Epithelial cell of proximal tubule (primary cell): ENCODE measurements at regions not wholly inside any gene's neighbourhood (a gene's known extent, or its start where the extent isn't known, plus 50 kb on each side); places are given as distances from the start of the nearest gene placed in this dataset.
"Not testable (repeated sequence)": the region's sequence is repeated elsewhere in the genome, so short reads cannot be mapped to it uniquely, and the experiment has no call there.

Source experiments
- DNase-seq: peaks from one replicate; pipeline ENCODE4 v3.0.0-alpha.2; 2011; ENCODE audit warnings: low read depth
- H3K4me3 ChIP-seq: 2 replicates; pipeline ENCODE4 v1.5.1; 2011; ENCODE audit warnings: low read depth, mild to moderate bottlenecking, low read length
- CTCF ChIP-seq: conservative IDR thresholded peaks from 2 replicates; pipeline ENCODE4 v1.5.1; 2012; ENCODE audit warnings: low read depth, mild to moderate bottlenecking, low read length

DNA sequence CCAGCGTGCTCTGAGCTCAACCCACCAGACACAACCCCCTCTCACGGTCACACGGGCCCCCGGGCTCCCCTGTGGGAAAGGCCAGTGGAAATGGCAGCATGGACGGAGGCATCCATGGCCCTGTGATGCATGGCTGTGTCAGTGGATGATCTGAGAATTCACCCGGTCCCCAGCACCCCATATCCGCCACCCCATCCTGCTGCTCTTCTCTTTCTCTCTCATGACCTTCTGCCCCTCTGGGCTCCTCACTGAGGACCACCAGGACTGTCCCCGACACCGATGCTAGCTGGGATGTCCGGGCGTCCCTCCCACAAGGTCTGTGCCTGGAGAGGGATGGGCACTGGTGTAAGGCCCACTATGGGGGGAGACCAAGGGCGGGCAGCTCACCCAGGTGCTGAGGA, 282.2 kb downstream of the ADGRD1 start:
- DNase-seq: no peak
- TF ChIP-seq CTCF: no peak
- H3K4me3 ChIP-seq: no peak overlapping the region

GRCh38 chr12:131239384-131240094, 285.8 kb downstream of the ADGRD1 start:
- no peak for DNase-seq
- no peak for TF ChIP-seq CTCF
- no peak overlapping the region for H3K4me3 ChIP-seq

DNA sequence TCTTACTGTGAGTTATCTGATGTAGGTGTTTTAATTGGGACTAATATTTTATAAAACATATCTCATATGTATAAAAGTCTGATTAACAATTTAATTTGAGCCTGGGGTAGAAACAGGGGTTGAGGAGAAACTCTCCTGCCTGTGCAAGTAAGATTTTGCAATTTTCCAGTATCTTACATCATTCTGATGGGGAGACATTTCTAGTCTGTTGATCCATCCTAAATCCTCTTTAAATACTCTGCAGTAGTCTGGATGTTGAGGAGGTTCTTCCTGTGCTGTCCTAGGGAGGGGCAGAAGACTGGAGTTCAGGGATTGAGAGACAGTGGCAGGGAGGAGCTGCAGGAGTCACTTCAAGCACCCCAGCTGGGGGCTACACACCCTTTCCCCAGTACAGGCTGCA, 287.8 kb downstream of the ADGRD1 start:
- no peak for TF ChIP-seq CTCF
- no peak for DNase-seq
- H3K4me3 ChIP-seq: no peak overlapping the region

GRCh38 chr12:131242741-131243496, 289.2 kb downstream of the ADGRD1 start:
- DNase-seq: no peak
- no peak for TF ChIP-seq CTCF
- H3K4me3 ChIP-seq: no peak overlapping the region

GRCh38 chr12:131244157-131244688, 290.5 kb downstream of the ADGRD1 start:
- not testable (repeated sequence) for DNase-seq, H3K4me3 ChIP-seq

DNA sequence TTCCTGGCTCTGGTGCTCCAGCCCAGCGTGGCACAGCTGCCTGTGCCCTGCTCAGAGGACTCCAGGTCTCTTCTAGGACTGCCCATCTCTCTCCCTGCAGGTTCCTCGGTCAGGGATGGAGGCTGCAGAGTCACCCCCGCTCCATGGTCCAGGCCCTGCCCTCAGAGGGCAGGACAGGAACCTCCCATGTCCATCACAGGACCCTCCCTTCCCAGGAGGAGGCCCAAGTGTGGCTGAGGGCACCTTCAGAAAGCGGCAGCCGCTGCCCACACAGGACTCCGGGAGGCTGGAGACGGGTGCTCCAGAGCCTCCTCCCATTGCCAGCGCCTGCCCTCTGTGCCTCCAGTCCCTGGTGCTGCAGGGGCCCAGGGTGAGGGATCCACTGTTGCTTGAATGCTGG, 291.5 kb downstream of the ADGRD1 start:
- not testable (repeated sequence) for H3K4me3 ChIP-seq, DNase-seq

- TF ChIP-seq CTCF: no peak
- no peak overlapping the region for H3K4me3 ChIP-seq
- DNase-seq: no peak
Measured at GRCh38 chr12:131245564-131246355, 292.1 kb downstream of the ADGRD1 start.

- not testable (repeated sequence) for H3K4me3 ChIP-seq, DNase-seq
Measured at GRCh38 chr12:131247026-131247725, 293.5 kb downstream of the ADGRD1 start.

DNA sequence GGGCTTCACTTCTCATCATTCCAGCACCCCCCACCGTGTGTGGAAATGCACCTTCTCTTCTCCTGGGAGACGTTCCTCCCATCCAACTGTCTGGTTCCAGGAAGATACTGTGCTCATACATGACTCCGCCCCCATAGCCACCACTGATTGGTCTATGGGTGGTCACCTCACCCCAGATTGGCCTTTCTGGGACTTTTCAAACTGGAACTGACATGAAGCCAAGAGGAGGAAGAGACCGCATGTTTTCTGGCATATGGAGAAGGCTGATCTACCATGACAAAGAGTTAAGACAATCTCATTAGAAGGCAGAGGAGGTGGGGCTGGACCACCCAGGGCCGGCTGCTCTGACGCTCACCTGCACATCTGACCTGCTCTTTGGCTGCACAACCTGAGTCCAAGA, 294.2 kb downstream of the ADGRD1 start:
- DNase-seq, H3K4me3 ChIP-seq: not testable (repeated sequence)
